ENCODE measurements at regions not wholly inside any gene's neighbourhood (a gene's known extent, or its start where the extent isn't known, plus 50 kb on each side); places are given as distances from the start of the nearest gene placed in this dataset.

DNA sequence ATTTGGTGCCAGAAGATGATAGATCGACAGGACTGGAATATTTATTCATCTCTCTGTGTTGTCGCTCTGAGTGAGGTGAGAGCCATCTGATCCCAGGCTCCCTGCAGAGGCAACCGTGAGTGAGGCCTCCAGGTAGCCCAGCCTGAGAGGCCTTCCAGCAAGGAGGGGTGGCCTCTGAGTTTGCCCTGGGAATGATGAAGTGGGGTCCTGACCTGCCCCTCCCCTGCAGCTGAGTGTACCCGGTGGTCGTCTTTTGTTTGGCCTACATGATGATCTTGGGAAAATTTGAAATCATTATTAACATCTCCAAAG lies 86.4 kb downstream of the CBLN1 start:
- peaks cover 20% of the 10 kb centered on the region for H3K27me3 Mint-ChIP-seq

DNA sequence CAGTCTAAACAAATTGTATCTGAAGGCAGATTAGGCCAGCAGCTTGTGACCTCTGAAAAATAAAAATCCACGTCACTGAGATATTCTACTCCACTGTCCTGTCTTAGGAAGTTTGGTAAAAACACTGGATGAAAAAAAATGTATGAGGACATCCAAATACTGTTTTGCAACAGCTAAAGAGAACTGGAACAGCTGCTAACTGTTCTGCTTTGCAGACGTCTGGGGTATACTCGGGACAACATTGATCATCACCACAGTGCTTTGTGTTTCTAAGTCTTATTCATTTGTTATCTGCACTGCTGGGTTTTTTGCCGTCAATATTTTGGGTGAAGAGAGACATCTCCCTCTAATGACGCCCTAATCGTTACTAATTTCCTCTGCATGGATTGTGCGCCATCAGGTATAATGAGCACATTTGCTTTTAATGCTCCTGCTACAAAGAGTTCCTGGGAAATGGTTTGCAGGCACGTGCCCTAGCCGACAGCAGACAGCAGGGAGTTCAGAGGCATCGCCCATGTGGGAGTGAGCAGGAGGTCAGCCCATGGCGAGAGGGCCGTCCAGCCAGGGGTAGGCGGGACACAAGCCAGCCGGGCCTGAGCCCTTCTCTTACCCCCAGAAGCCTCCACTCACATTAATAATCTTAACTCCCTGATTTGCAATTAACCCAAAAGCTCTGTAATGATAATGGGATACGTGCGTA lies 87.0 kb downstream of the CBLN1 start:
- Mint-ChIP-seq H3K27ac (no peak overlapping the region), H3K36me3 (no peaks in the 10 kb centered on the region), H3K4me1 (ENCODE audit: unreplicated experiment) (peaks cover 9% of the 10 kb centered on the region), H3K4me3 (no peak overlapping the region), H3K27me3 (peaks cover 20% of the 10 kb centered on the region), H3K9me3 (no peaks in the 10 kb centered on the region)
- no peak for DNase-seq (ENCODE audit: extremely low spot score, unreplicated experiment)
- no peak for TF ChIP-seq CTCF (conservative IDR thresholded peaks at IDR 0.05)

More for the DNA sequence above, 86.4 kb downstream of the CBLN1 start:
- peaks cover 9% of the 10 kb centered on the region for H3K4me1 Mint-ChIP-seq (ENCODE audit: unreplicated experiment)
- no peaks in the 10 kb centered on the region for H3K36me3 Mint-ChIP-seq
- no peak for DNase-seq (ENCODE audit: extremely low spot score, unreplicated experiment)
- H3K9me3 Mint-ChIP-seq: no peaks in the 10 kb centered on the region
- no peak overlapping the region for H3K27ac Mint-ChIP-seq
- no peak overlapping the region for H3K4me3 Mint-ChIP-seq
- TF ChIP-seq CTCF (conservative IDR thresholded peaks at IDR 0.05): no peak

DNA sequence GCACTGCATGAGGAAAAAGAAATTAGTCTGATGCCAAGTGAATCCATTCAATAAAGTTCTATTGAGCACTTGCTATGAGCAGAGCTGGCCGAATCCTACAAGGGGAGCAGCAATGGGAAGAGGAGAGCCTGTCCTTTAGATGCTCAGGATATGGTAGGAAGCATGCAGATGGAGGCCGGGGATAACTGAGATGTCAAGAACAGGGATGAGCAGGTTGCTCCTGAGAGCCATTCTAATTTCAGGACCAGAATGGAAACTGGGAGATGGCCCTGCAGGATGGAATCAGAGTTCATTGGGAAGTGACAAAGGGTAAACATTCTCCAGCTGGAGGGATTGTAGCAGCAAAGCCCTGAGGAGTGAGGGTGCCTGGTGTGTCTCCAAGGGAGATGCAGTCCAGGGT lies 88.0 kb downstream of the CBLN1 start:
- H3K4me1 Mint-ChIP-seq (ENCODE audit: unreplicated experiment): peaks cover 9% of the 10 kb centered on the region
- H3K27me3 Mint-ChIP-seq: peaks cover 22% of the 10 kb centered on the region
- H3K27ac Mint-ChIP-seq: no peak overlapping the region
- TF ChIP-seq CTCF (conservative IDR thresholded peaks at IDR 0.05): no peak
- no peaks in the 10 kb centered on the region for H3K9me3 Mint-ChIP-seq
- no peak overlapping the region for H3K4me3 Mint-ChIP-seq
- H3K36me3 Mint-ChIP-seq: no peaks in the 10 kb centered on the region
- no peak for DNase-seq (ENCODE audit: extremely low spot score, unreplicated experiment)

DNA sequence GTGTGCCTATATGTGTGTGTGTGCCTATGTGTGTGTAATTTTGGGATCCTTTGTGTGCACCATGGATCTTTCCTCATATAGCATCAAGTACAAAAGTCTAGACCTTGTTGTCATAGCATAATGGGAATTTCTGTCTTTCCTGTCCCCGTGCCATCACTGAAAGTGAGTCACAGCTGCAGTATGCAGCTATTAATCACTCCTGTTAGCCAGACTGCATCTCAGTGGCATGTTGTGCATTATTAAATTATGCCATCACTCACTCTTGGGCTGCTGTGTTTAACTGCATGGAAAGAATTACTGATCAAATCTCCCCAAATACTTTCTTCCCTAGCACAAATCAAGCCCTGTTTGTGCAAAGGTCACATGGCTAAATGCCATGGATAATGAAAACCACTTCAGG lies 92.4 kb downstream of the CBLN1 start:
- no peaks in the 10 kb centered on the region for H3K9me3 Mint-ChIP-seq

DNA sequence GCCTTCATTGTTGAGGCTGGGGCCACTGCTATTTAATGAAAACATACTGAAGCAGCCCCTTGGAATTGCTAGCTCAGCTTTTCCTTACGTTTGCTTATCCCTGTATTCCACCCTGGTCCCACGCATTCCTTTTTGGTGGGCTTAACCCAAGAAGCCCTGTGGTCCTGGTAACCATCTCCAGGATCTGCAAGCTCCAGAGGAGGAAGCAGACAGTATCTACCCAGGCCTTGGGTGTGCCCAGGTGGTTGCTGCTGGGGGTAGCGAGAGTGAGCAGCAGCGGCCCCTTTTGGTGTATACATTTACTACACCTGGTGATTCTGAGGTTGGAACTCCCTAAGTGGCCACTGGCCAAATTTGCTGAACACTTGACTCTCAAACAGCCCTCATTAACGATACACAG lies 97.7 kb downstream of the CBLN1 start:
- TF ChIP-seq CTCF (conservative IDR thresholded peaks at IDR 0.05): peak; percentile 63
- H3K27ac Mint-ChIP-seq: no peak overlapping the region
- no peaks in the 10 kb centered on the region for H3K36me3 Mint-ChIP-seq
- H3K4me1 Mint-ChIP-seq (ENCODE audit: unreplicated experiment): no peaks in the 10 kb centered on the region
- H3K9me3 Mint-ChIP-seq: no peaks in the 10 kb centered on the region
- no peak for DNase-seq (ENCODE audit: extremely low spot score, unreplicated experiment)
- no peak overlapping the region for H3K4me3 Mint-ChIP-seq
- H3K27me3 Mint-ChIP-seq: peaks cover 29% of the 10 kb centered on the region

More for the DNA sequence above, 92.4 kb downstream of the CBLN1 start:
- no peak for DNase-seq (ENCODE audit: extremely low spot score, unreplicated experiment)
- no peak for TF ChIP-seq CTCF (conservative IDR thresholded peaks at IDR 0.05)
- Mint-ChIP-seq H3K4me1 (ENCODE audit: unreplicated experiment) (no peaks in the 10 kb centered on the region), H3K4me3 (no peak overlapping the region), H3K27ac (no peak overlapping the region), H3K27me3 (peaks cover 29% of the 10 kb centered on the region), H3K36me3 (no peaks in the 10 kb centered on the region)

Measured in type B pancreatic cell (in vitro differentiated cells).